ENCODE measurements at regions not wholly inside any gene's neighbourhood (a gene's known extent, or its start where the extent isn't known, plus 50 kb on each side); places are given as distances from the start of the nearest gene placed in this dataset.

- H3K4me3 ChIP-seq (replicated peaks in 1 of 3; ENCODE audit: insufficient read depth in 1 of 3, low read depth in 1 of 3, low read length in 3 of 3) = no peak overlapping the region
- dilution Hi-C loops (cut with MboI; ENCODE audit: extremely low pct_ligation_motif_present, low sequenced_read_pairs) (no loop called here), intact Hi-C loops (cut with micrococcal nuclease) (no loop called here)
- H3K36me3 ChIP-seq (ENCODE audit: control insufficient read depth in 2 of 2, extremely low read depth in 1 of 2, insufficient read depth in 2 of 2, low read length in 2 of 2) = no peaks in the 10 kb centered on the region
- no peak for TF ChIP-seq MYC (IDR thresholded peaks at IDR 0.05; ENCODE audit: low read depth, low read length)
- no peak for TF ChIP-seq POLR2A (IDR thresholded peaks at IDR 0.05; ENCODE audit: low read depth, low read length)
- FAIRE-seq (no peak), DNase-seq (ENCODE audit: low read depth, low spot score) (no peak)
- no peaks in the 10 kb centered on the region for H3K79me2 ChIP-seq (ENCODE audit: control insufficient read depth, insufficient read depth, low read length)
- no peaks in the 10 kb centered on the region for H3K9me3 ChIP-seq (replicated peaks; ENCODE audit: control insufficient read depth, insufficient read depth, low read length)
- H3K4me1 ChIP-seq (ENCODE audit: control insufficient read depth, extremely low read depth, insufficient read depth, low read length) = no peaks in the 10 kb centered on the region
- POLR2A ChIA-PET = no interaction called here
- H3K27me3 ChIP-seq (ENCODE audit: control insufficient read depth in 2 of 2, insufficient read depth in 2 of 2, low read length in 2 of 2) = no peaks in the 10 kb centered on the region
- no peak overlapping the region for H3K27ac ChIP-seq (ENCODE audit: insufficient read depth, low read depth, low read length)
- no peaks in the 10 kb centered on the region for H3K9me1 ChIP-seq (replicated peaks; ENCODE audit: control insufficient read depth, extremely low read depth, insufficient read depth, low read length)
- CTCF ChIA-PET = no interaction called here
- no peak overlapping the region for H3K4me2 ChIP-seq (ENCODE audit: insufficient read depth, low read length)
- H4K20me1 ChIP-seq (replicated peaks; ENCODE audit: control insufficient read depth, extremely low read depth, insufficient read depth, low read length) = no peaks in the 10 kb centered on the region
- H3K9ac ChIP-seq (replicated peaks; ENCODE audit: extremely low read depth, insufficient read depth, low read length) = no peak overlapping the region
- BruUV-seq (replicated peaks) = no TSS peak
- H2AFZ ChIP-seq (ENCODE audit: low read depth, low read length) = no peak overlapping the region
Observed at GRCh38 chr21:18655931-18656330, 252.3 kb upstream of the TMPRSS15 start.

GRCh38 chr21:18661842-18662241 is 258.3 kb upstream of the TMPRSS15 start:
- Histone ChIP-seq H2AFZ (ENCODE audit: low read depth, low read length) (no peak overlapping the region), H3K4me3 (replicated peaks in 1 of 3; ENCODE audit: insufficient read depth in 1 of 3, low read depth in 1 of 3, low read length in 3 of 3) (no peak overlapping the region), H3K4me2 (ENCODE audit: insufficient read depth, low read length) (no peak overlapping the region), H3K9me3 (replicated peaks; ENCODE audit: control insufficient read depth, insufficient read depth, low read length) (no peaks in the 10 kb centered on the region), H3K79me2 (ENCODE audit: control insufficient read depth, insufficient read depth, low read length) (no peaks in the 10 kb centered on the region), H3K9ac (replicated peaks; ENCODE audit: extremely low read depth, insufficient read depth, low read length) (no peak overlapping the region), H3K27ac (ENCODE audit: insufficient read depth, low read depth, low read length) (no peak overlapping the region), H3K36me3 (ENCODE audit: control insufficient read depth in 2 of 2, extremely low read depth in 1 of 2, insufficient read depth in 2 of 2, low read length in 2 of 2) (no peaks in the 10 kb centered on the region), H3K4me1 (ENCODE audit: control insufficient read depth, extremely low read depth, insufficient read depth, low read length) (no peaks in the 10 kb centered on the region), H3K9me1 (replicated peaks; ENCODE audit: control insufficient read depth, extremely low read depth, insufficient read depth, low read length) (no peaks in the 10 kb centered on the region), H3K27me3 (ENCODE audit: control insufficient read depth in 2 of 2, insufficient read depth in 2 of 2, low read length in 2 of 2) (no peaks in the 10 kb centered on the region), H4K20me1 (replicated peaks; ENCODE audit: control insufficient read depth, extremely low read depth, insufficient read depth, low read length) (no peaks in the 10 kb centered on the region)
- dilution Hi-C loops (cut with MboI; ENCODE audit: extremely low pct_ligation_motif_present, low sequenced_read_pairs) = no loop called here
- ChIA-PET POLR2A (no interaction called here), CTCF (no interaction called here)
- no peak for TF ChIP-seq JUN (IDR thresholded peaks at IDR 0.05; ENCODE audit: borderline replicate concordance, insufficient read depth, insufficient read length, low read depth)
- TF ChIP-seq CTCF (IDR thresholded peaks at IDR 0.05; ENCODE audit: extremely low read depth in 1 of 2, insufficient read depth in 1 of 2, low read depth in 1 of 2, low read length in 2 of 2) = no peak
- no peak for TF ChIP-seq POLR2AphosphoS5 (IDR thresholded peaks at IDR 0.05; ENCODE audit: insufficient read depth, low read depth, low read length)
- DNase-seq (ENCODE audit: low read depth, low spot score) (no peak), FAIRE-seq (no peak)
- BruUV-seq (replicated peaks) = no TSS peak
- intact Hi-C loops (cut with micrococcal nuclease) = no loop called here

Measured in endothelial cell of umbilical vein (primary cell).